ENCODE measurements at regions not wholly inside any gene's neighbourhood (a gene's known extent, or its start where the extent isn't known, plus 50 kb on each side); places are given as distances from the start of the nearest gene placed in this dataset.
"Not testable (repeated sequence)": the region's sequence is repeated elsewhere in the genome, so short reads cannot be mapped to it uniquely, and the experiment has no call there.

GRCh38 chr15:96142498-96142897, 188.0 kb upstream of the NR2F2 start:
- no peak for DNase-seq
- H3K36me3 ChIP-seq = no peaks in the 10 kb centered on the region
- no peak for TF ChIP-seq CTCF (IDR thresholded peaks at IDR 0.05; ENCODE audit: low read depth, low read length)
- H3K27me3 ChIP-seq = no peaks in the 10 kb centered on the region
- H3K4me3 ChIP-seq (ENCODE audit: low read depth, low read length) = no peak overlapping the region
- no peaks in the 10 kb centered on the region for H3K4me1 ChIP-seq
- H3K9me3 ChIP-seq = no peaks in the 10 kb centered on the region

- Histone ChIP-seq H3K9me3 (no peaks in the 10 kb centered on the region), H3K4me1 (no peaks in the 10 kb centered on the region), H3K27me3 (no peaks in the 10 kb centered on the region), H3K36me3 (no peaks in the 10 kb centered on the region), H3K4me3 (ENCODE audit: low read depth, low read length) (no peak overlapping the region)
- no peak for TF ChIP-seq CTCF (IDR thresholded peaks at IDR 0.05; ENCODE audit: low read depth, low read length)
- no peak for DNase-seq
Observed at GRCh38 chr15:96144734-96145133, 185.8 kb upstream of the NR2F2 start.

GRCh38 chr15:96146726-96147125, 183.8 kb upstream of the NR2F2 start:
- no peaks in the 10 kb centered on the region for H3K36me3 ChIP-seq
- no peaks in the 10 kb centered on the region for H3K27me3 ChIP-seq
- no peak for DNase-seq
- no peaks in the 10 kb centered on the region for H3K9me3 ChIP-seq
- H3K4me3 ChIP-seq (ENCODE audit: low read depth, low read length) = no peak overlapping the region
- TF ChIP-seq CTCF (IDR thresholded peaks at IDR 0.05; ENCODE audit: low read depth, low read length) = no peak
- no peaks in the 10 kb centered on the region for H3K4me1 ChIP-seq

GRCh38 chr15:96147267-96147666, 183.2 kb upstream of the NR2F2 start:
- no peak for DNase-seq

GRCh38 chr15:96150254-96150653, 180.2 kb upstream of the NR2F2 start:
- no peak for TF ChIP-seq CTCF (IDR thresholded peaks at IDR 0.05; ENCODE audit: low read depth, low read length)
- no peaks in the 10 kb centered on the region for H3K36me3 ChIP-seq

More at GRCh38 chr15:96147267-96147666, 183.2 kb upstream of the NR2F2 start:
- Histone ChIP-seq H3K9me3 (no peaks in the 10 kb centered on the region), H3K36me3 (no peaks in the 10 kb centered on the region), H3K4me1 (no peaks in the 10 kb centered on the region), H3K4me3 (ENCODE audit: low read depth, low read length) (no peak overlapping the region), H3K27me3 (no peaks in the 10 kb centered on the region)
- no peak for TF ChIP-seq CTCF (IDR thresholded peaks at IDR 0.05; ENCODE audit: low read depth, low read length)

GRCh38 chr15:96151749-96152148, 178.8 kb upstream of the NR2F2 start:
- DNase-seq; H3K4me3 ChIP-seq (ENCODE audit: low read depth, low read length); H3K4me1 ChIP-seq; H3K36me3 ChIP-seq; H3K27me3 ChIP-seq; H3K9me3 ChIP-seq: not testable (repeated sequence)

More at GRCh38 chr15:96150254-96150653, 180.2 kb upstream of the NR2F2 start:
- H3K4me1 ChIP-seq = no peaks in the 10 kb centered on the region
- no peaks in the 10 kb centered on the region for H3K27me3 ChIP-seq
- H3K9me3 ChIP-seq = no peaks in the 10 kb centered on the region
- DNase-seq = no peak
- no peak overlapping the region for H3K4me3 ChIP-seq (ENCODE audit: low read depth, low read length)

- no peak for DNase-seq
- H3K4me1 ChIP-seq = no peaks in the 10 kb centered on the region
- H3K4me3 ChIP-seq (ENCODE audit: low read depth, low read length) = no peak overlapping the region
- no peaks in the 10 kb centered on the region for H3K36me3 ChIP-seq
- H3K9me3 ChIP-seq = no peaks in the 10 kb centered on the region
- H3K27me3 ChIP-seq = no peaks in the 10 kb centered on the region
- TF ChIP-seq CTCF (IDR thresholded peaks at IDR 0.05; ENCODE audit: low read depth, low read length) = no peak
Observed at GRCh38 chr15:96153929-96154328, 176.6 kb upstream of the NR2F2 start.
